ENCODE measurements at regions not wholly inside any gene's neighbourhood (a gene's known extent, or its start where the extent isn't known, plus 50 kb on each side); places are given as distances from the start of the nearest gene placed in this dataset.

DNA sequence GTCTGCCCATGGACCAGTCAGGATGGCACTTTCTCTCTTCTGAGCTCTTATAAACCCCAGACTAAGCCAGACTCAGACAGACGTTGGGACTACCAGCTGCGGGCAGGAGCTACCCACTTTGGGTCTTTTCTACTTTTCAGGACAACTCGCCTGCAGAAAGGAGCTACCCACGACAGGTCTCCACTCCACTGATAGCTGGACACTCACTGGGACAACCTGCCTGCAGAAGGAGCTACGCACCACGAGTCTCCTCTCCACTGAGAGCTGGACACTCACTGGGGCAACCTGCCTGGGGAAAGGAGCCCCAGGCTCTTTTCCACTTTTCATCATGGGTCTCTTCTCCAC, 1440.2 kb upstream of the ACO1 start:
- WGBS, 2 donors, result 88 to 94% methylated on average over 6 of the region's 6 CpGs
- intact Hi-C loops (cut with DNase I; ENCODE audit: low total_unique reads), result no loop called here

DNA sequence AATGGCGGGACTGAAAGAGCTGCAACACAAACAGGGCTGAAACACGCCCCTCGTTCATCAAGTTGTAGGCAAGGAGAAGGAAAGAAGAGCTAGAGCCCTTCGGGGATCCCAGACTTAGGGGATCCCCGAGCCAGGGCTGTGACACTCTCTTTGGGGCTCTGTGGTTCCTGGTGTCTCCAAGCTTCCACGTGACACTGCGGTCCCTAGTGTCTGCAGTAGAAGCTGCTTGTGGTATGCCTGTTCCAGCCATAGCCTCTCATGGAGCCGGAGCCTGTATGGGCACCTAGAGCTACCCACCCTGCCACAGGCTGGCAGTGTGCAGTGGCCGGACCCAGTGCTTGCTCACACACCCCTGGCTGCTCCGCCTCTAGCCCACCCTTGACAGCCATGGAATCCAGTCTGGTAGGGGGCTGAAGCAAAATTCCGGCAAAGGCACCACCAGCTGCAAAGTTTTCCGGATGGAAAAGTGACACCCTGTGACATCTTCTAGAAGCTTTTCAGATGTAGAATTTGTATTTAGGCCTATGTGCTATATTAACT, 1439.6 kb upstream of the ACO1 start:
- DNase-seq (ENCODE audit: low spot score in 2 of 2), result no peak
- no peak overlapping the region for H3K4me3 ChIP-seq (ENCODE audit: low read depth, poor library complexity, severe bottlenecking)
- 91 to 93% methylated on average over 11 to 12 of the region's 12 CpGs for WGBS, 2 donors
- no peak for TF ChIP-seq POLR2A (IDR thresholded peaks at IDR 0.05)
- TF ChIP-seq, protein P1, sequence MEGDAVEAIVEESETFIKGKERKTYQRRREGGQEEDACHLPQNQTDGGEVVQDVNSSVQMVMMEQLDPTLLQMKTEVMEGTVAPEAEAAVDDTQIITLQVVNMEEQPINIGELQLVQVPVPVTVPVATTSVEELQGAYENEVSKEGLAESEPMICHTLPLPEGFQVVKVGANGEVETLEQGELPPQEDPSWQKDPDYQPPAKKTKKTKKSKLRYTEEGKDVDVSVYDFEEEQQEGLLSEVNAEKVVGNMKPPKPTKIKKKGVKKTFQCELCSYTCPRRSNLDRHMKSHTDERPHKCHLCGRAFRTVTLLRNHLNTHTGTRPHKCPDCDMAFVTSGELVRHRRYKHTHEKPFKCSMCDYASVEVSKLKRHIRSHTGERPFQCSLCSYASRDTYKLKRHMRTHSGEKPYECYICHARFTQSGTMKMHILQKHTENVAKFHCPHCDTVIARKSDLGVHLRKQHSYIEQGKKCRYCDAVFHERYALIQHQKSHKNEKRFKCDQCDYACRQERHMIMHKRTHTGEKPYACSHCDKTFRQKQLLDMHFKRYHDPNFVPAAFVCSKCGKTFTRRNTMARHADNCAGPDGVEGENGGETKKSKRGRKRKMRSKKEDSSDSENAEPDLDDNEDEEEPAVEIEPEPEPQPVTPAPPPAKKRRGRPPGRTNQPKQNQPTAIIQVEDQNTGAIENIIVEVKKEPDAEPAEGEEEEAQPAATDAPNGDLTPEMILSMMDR (IDR thresholded peaks at IDR 0.05), result no peak
- intact Hi-C loops (cut with DNase I; ENCODE audit: low total_unique reads), result no loop called here

More for the DNA sequence above, 1440.2 kb upstream of the ACO1 start:
- H3K4me3 ChIP-seq (ENCODE audit: low read depth, poor library complexity, severe bottlenecking), result no peak overlapping the region
- TF ChIP-seq POLR2A (IDR thresholded peaks at IDR 0.05), result no peak
- TF ChIP-seq, protein P1 (IDR thresholded peaks at IDR 0.05), result no peak
- DNase-seq (ENCODE audit: low spot score in 2 of 2), result no peak

DNA sequence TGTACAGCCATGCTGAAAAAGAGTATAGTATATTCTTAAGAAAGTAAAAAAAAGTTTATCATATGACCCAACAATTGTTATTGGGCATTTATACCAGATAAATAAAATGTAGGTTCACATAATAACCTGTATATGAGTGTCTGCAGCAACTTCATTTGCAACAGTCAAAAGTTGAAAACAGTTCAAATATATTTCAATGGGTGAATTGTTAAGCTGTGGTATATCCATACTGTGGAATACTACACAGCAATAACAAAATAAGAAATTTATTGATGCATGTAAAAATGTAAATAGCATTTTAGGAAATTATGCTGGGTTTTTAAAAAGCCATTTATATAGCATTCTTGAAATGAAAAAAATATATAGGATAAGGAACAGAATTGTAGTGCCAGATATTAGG, 1420.1 kb upstream of the ACO1 start:
- TF ChIP-seq, protein P1 (IDR thresholded peaks at IDR 0.05), result no peak
- TF ChIP-seq POLR2A (IDR thresholded peaks at IDR 0.05), result no peak
- DNase-seq (ENCODE audit: low spot score in 2 of 2), result no peak
- intact Hi-C loops (cut with DNase I; ENCODE audit: low total_unique reads), result no loop called here
- H3K4me3 ChIP-seq (ENCODE audit: low read depth, poor library complexity, severe bottlenecking), result no peak overlapping the region

DNA sequence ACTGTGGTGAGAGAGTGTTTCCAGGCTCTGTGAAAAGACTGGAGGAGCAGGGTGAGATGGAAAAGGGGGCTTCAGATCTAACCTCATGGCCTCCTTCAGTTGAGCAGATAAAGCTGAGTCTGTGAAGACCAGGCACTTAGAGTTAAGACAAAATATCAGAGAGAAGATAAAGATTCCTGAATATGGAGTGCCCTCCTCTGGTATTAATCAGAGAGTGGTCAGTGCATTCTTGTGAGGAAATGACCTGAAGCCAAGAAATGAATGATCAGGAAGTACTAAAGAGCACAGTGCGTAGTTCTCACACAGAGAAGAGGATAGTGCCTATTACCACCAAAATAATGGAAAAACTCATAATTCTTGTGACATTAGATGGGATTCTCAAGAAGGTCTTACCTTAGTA, 1417.0 kb upstream of the ACO1 start:
- intact Hi-C loops (cut with DNase I; ENCODE audit: low total_unique reads), result no loop called here
- H3K4me3 ChIP-seq (ENCODE audit: low read depth, poor library complexity, severe bottlenecking), result no peak overlapping the region
- TF ChIP-seq POLR2A (IDR thresholded peaks at IDR 0.05), result no peak
- TF ChIP-seq, protein P1 (IDR thresholded peaks at IDR 0.05), result no peak
- 52 to 53% methylated on average over 1 of the region's 1 CpG for WGBS, 2 donors
- no peak for DNase-seq (ENCODE audit: low spot score in 2 of 2)

DNA sequence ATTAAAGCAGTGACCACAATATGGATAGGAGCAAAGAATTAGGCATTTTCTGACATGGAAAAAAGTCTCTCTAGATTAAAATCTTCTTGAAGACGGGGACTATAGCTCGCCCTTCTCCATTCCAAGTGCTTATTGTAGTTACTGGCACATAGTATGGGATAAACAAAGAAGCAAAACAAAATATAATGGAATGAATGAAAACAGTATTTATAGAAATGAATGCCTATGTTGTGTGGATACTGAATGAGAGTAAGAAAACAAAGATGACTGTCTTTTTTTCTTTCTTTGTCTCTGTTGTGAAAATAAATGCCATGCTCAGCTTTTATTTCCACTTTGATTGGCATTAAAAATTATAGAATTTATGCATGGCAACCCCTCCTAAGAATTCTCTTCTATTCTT, 1414.3 kb upstream of the ACO1 start:
- DNase-seq (ENCODE audit: low spot score in 2 of 2), result no peak
- 71 to 74% methylated on average over 2 of the region's 2 CpGs for WGBS, 2 donors
- no peak for TF ChIP-seq POLR2A (IDR thresholded peaks at IDR 0.05)
- TF ChIP-seq, protein P1 (IDR thresholded peaks at IDR 0.05), result no peak
- intact Hi-C loops (cut with DNase I; ENCODE audit: low total_unique reads), result no loop called here
- no peak overlapping the region for H3K4me3 ChIP-seq (ENCODE audit: low read depth, poor library complexity, severe bottlenecking)

DNA sequence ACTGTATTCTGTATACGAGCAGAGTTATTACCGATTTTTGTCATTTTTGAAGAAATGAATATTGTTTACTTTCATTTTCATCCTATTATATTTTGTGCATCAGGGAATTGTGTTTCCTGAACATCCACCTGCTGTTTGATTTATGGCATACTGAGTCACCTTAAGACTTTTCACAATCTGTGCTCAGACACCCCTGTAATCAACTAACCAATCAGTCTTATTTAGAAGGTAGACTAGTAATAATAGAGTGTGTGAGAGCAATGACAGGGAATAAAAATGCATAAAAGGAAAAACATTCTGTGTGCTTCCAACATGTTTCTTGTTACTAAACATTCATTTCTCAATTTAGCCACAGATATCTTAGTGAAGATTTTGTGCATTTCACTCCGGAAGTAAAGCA, 1413.6 kb upstream of the ACO1 start:
- no peak for DNase-seq (ENCODE audit: low spot score in 2 of 2)
- TF ChIP-seq POLR2A (IDR thresholded peaks at IDR 0.05), result no peak
- TF ChIP-seq, protein P1 (IDR thresholded peaks at IDR 0.05), result no peak
- intact Hi-C loops (cut with DNase I; ENCODE audit: low total_unique reads), result no loop called here
- no peak overlapping the region for H3K4me3 ChIP-seq (ENCODE audit: low read depth, poor library complexity, severe bottlenecking)
- 76 to 80% methylated on average over 3 of the region's 3 CpGs for WGBS, 2 donors

Measured in lower leg skin (tissue), 4 donors.